C1 segment of cervical spinal cord (tissue), 14 donors: ENCODE measurements at regions not wholly inside any gene's neighbourhood (a gene's known extent, or its start where the extent isn't known, plus 50 kb on each side); places are given as distances from the start of the nearest gene placed in this dataset.
A peak's percentile ranks its signal among the peaks of the same experiment; 100 is the strongest.
"Not testable (repeated sequence)": the region's sequence is repeated elsewhere in the genome, so short reads cannot be mapped to it uniquely, and the experiment has no call there.

ENCODE experiments used
- DNase-seq, 14 donors: peaks; one replicate each; lab custom pipeline; 2025; lab: John Stamatoyannopoulos, UW

DNA sequence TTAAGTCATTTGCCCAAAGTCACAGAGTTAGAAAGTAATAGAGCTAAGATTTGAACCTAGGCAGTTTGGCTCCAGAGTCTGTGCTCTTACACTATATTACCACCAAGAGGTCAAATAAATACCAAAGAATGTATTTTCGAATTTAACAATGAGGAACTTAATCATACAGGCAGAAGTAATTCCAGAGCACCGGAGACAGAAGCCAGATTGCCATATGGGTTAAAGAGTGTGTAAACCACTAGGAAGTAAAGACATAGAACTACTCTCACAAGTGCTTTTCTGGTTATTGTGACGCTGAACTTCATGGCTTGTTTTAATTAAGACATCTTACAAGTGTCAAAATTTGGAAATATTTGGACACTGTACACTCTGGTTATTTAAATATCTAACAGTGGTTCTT lies 114.5 kb upstream of the NBPF19 start:
- DNase-seq: not testable (repeated sequence)

DNA sequence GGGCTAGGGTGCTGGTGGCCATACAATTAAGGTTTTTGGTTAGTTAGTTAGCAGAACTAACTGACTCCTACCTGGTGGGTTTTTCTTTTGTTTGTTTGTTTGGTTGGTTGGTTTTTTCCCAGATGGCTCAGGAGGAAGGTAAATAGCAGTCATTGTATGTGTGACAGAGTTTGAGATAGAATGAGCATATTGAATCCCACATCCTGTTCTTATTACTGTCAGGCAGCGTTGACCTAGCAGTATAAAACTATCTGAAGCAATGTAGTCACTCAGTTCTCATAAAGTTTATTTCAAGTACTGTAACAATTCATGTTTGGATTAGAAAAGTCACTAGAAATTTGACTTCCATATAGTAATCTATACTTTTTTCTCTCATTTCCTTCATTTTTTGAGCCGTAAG lies 113.5 kb upstream of the NBPF19 start:
- not testable (repeated sequence) for DNase-seq

DNA sequence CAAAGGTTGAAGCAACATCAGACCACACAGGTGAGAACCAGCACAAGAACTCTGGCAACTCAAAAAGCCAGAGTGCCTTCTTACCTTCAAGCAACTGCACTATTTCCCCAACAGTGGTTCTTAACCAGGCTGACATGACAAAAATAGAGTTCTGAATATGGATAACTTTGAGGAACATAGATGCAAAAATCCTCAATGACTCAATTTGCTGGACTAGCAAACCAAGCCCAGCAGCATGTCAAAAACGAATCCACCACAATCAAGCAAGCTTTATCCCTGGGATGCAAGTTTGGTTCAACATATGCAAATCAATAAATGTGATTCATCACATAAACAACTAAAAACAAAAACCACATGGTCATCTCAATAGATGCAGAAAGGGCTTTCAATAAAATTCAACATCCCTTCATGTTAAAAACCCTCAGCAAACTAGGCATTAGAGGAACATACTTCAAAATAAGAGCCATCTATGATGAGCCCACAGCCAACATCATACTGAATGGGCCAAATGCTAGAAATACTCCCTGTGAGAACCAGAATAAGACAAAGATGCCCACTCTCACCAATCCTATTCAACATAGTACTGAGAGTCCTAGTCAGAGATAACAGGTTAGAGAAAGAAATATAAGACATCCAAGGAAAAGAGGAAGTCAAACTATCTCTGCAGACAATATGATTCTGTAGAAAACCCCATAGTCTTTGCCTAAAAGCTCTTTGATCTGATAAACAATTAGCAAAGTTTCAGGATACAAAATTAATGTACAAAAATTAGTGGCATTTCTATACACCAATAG lies 110.5 kb upstream of the NBPF19 start:
- DNase-seq: not testable (repeated sequence)

DNA sequence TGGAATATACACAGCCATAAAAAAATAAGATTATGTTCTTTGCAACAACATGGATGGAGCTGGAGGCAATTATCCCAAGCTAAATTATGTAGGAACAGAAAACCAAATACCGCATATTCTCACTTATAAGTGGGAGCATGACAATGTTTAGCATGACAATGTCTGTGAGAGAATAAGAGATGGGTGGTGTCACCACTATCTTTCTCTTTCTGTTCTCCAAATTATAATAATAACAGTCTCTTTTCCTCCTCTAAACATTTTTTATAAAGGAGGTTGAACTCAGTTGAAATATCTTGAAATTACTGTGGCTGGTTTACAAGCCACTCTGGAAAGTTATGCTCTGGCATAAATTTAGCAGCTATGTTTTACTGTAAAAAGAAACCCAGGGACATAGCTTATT lies 108.4 kb upstream of the NBPF19 start:
- DNase-seq: not testable (repeated sequence)

DNA sequence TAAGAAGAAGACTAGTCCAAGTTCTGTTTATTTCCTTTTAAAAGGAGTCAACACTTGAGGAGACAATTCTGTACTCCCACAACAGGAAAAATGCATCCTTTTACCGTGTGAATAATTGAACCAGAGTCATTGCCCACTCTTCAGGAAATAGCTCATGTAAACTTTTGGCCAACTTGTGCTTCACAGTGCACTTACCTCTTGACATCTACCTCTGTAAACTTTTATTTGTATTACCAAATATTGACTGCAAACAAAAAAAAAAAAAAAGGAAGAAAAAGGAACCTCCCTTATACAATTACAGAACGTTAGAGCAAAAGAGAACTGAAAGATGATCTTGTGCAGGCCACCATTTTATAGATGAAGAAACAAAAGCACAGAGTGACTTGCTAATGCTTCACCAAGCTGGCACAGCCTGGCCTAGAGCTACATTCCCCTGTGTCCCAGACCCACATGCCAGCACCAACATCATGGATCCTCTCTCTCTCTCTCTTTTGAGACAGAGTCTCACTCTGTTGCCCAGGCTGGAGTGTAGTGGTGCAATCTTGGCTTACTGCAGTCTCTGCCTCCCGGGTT lies 107.3 kb upstream of the NBPF19 start:
- not testable (repeated sequence) for DNase-seq

DNA sequence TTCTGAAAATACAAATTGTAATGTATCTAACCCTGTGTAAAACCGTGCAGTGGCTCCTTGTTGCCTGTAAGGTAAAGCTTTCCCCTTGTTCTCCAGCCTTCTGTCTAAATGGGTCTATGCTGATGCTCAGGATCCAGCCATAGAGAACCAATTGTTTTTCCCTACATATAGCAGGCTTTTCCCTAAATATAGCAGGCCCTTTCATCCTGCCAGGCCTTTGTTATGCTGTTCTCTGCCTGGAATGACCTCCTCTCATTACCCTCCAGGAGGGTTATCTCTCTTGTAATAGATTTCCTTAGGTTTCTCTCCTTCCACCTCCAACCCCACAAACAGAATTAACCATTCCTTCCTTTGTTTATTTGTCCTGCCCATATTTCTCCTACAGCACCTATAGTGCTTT lies 106.5 kb upstream of the NBPF19 start:
- DNase-seq: not testable (repeated sequence)

DNA sequence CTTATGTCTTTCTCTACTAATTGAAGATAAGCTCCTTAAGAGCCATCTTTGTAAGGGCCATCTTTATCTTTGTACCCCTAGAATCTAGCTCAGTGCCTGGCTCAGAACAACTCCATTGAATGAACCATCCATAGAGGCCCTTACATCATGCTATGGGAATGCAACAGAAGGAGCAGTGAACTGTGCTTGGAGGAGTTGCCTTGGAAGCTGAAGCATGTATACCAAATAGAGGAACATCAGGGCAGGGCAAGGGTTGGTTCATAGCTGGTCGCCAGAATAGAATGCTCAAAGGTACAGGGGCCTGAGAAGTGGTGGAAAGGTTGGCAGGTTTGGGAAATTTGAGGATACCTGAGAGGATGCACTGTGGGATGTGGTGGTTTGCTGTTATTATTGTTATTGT lies 105.8 kb upstream of the NBPF19 start:
- DNase-seq: not testable (repeated sequence)

DNA sequence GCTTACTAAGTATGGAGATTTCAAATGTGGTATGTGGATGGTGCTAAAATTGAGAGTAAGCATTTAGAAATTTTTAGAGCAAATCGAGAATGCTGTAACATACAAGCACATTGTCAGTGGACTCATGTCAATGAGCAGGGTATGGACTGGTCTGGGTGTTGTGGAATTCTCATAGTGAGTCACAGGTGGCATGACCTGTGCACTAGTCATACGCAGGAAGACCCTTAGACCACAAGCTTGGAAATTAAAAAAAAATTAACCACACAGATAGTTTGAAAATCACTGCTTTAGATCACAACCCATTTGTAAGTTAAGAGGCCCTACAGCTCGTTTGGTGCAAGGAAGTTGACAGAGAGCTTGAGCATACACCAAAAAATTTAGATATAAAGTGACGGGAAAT lies 102.9 kb upstream of the NBPF19 start:
- DNase-seq: not testable (repeated sequence)

DNA sequence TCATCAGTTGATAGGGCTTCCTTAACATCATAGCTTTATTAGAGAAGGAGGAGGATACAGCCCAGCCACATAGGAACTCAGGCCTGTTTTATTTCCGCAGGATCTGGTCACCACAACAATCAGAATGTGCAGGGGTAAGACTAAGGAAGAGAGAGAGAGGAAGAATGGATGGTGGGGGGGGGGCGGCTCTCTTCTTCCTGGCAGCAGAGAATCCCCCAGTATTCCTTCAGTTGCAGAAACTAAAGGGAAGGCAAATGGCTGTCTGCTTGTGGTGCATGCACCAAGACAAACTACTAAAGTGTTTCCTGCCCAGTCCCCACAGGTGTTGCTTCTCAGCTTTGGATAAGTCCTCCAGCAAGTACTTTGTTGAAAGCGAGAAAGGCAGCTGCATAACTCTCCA lies 96.4 kb upstream of the NBPF19 start:
- DNase-seq: not testable (repeated sequence)

DNA sequence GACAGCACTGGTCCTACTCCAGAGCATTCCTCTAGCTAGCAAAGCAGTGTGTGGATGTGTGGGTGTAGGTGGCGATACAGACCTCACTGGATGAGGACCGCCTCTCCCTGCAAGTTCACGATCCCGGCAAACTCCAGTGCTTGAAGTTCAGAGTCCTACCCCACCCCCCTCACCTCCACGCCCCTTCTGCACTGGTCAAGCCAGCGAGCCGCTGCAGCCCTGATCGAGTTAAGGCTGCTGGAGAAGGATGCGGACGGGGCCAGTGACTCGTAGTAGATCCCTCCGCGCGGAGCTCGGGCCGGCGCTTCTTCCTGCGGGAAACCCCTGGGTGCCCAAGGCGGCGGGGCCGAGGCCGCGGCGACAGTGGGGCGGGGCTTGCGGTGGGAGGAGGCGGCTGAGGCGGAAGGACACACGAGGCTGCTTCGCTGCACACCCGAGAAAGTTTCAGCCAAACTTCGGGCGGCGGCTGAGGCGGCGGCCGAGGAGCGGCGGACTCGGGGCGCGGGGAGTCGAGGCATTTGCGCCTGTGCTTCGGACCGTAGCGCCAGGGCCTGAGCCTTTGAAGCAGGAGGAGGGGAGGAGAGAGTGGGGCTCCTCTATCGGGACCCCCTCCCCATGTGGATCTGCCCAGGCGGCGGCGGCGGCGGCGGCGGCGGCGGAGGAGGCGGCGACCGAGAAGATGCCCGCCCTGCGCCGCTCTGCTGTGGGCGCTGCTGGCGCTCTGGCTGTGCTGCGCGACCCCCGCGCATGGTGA lies 84.5 kb upstream of the NBPF19 start:
- DNase-seq: peak in 13 of 14 donors; percentile 1 to 56 (median 23)

DNA sequence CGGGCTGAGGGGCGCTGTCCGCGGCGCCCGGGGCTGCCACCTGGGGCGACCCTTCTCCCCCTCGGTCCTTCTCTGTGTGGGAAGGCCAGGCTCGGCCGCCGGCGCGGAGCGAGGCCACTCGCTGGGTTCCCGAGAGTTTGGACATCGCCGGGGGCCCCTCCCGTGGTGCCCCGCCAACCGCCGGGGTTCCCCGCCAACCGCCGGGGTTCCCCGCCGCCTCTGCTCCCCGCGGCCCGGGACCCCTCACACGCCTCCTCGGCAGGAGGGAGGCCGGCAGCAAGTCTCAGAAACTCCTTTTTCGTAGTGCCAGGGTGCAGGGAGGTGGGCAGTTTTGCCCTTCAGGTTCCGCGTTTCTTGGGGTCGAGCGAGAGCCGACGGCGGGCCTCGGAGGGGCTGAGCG lies 83.9 kb upstream of the NBPF19 start:
- not testable (repeated sequence) for DNase-seq

DNA sequence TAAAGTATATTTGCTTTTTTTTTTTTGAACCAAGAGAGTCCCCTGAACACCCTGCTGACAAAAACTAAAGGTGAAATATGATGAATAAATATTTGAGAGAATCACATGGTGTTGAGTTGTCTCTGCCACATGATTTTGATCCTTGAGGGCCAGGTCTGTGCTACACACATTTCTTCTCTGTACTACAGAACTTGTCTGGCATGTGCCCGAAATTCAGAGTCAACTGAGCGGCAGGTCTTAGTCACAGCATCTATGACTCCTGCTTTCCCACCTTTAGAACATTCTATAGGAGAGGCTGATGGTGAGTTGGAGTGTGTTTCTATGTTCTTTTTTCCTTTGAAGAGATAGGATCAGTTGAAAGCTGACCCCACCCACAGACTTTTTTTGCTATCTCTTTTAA lies 79.0 kb upstream of the NBPF19 start:
- DNase-seq: not testable (repeated sequence)

DNA sequence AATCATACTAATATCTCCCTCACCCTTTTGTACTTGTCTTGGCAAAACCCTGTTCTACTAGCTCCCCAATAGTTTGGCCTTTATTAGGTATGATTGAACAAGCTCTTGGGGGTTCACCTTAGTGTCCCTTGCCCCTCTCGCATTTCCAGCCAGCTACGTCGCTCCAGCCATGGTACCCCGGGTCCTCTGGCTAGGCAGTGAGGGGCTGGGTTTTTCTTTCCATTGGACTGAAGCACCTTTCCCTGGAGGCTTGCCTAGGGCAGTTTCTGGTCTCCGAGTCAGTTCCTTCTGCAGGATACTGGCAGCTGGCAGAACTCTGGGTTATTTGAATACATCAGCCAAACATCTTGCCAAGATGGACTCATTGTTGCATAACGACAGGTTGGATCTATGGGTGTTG lies 76.3 kb upstream of the NBPF19 start:
- DNase-seq: not testable (repeated sequence)

DNA sequence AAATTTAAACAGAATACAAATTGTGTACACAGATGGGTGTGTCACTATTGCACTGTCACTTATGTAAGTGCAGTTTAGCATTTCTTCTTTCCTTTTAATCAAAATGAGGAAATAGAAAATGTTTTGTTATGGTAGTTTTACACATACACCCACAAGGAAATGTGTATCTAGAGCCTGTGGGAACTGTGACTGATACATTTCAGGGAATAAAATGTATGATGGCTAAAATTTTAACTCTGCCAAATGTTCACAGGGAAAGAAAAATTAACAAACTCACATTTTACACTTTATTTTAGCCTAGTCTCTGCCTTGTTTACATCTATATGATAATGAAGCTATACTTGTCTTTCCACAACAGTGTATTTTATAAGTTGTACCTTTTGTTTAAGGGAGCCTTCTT lies 66.4 kb upstream of the NBPF19 start:
- not testable (repeated sequence) for DNase-seq

DNA sequence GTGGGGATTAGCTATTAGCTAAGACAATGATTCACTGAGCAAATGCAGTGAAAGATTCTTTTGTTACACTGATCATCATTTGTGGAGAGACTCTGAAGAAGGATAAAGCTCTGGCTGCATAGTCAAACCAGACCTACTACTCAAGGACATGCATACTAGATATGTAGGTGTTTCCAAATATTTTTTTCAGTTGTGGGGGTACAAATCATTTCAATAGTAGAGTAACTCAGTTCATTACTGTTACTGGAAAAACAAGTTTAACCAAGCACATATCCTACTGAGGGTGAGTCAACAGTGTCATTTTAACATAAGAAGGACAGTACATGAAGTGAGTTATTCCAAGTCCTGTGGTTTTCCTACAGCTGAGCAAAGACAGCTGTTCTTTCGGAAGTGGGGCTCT lies 59.5 kb upstream of the NBPF19 start:
- not testable (repeated sequence) for DNase-seq

DNA sequence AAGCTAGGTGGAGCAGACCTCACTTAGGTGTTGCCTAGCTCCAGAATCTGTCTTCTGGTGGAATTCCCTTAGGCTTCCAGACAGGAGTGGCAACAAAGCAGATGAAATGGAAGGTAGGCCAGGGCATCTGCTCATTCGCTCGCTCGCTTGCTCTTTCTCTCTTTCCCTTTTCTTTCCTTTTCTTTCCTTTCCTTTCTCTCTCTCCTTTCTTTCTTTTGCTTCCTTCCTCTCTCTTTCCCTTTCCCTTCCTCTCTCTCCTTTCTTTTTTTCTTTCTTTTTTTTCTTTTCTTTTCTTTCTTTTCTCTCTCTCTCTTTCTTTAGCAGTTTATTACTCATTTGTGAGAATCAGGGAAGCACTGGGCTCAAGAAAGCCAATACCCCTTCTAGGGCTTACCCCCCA lies 56.1 kb upstream of the NBPF19 start:
- DNase-seq: not testable (repeated sequence)

DNA sequence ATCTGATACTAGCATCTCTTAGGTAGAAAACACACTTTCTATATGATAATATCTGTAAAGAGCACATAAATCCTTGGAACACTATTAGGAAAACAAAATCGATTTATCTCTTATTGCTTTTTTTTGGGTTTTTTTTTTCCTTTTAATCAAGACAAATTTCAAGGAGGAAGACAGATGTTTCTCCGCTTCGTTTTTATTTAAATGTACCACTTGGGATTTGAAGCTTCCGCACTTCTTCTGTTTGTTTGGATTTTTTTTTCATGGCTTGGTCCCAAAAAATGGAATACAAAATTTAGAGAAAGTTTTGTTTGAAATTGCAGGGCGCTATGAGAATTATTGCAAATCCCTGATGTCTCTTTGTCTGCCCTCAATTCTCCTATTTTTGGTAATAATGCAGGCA lies 51.7 kb upstream of the NBPF19 start:
- not testable (repeated sequence) for DNase-seq
